Skeletal muscle satellite cell (primary cell): ENCODE measurements at regions not wholly inside any gene's neighbourhood (a gene's known extent, or its start where the extent isn't known, plus 50 kb on each side); places are given as distances from the start of the nearest gene placed in this dataset.

Experiments
- H3K27me3 ChIP-seq: 2 replicates; pipeline ENCODE4 v1.7.0; 2013; ENCODE audit warnings: low read length; ENCODE audit not compliant: control insufficient read depth, insufficient read depth
- H3K36me3 ChIP-seq: 2 replicates; pipeline ENCODE4 v1.7.0; 2013; ENCODE audit warnings: mild to moderate bottlenecking, control low read depth, low read length; ENCODE audit not compliant: insufficient read depth
- H3K4me1 ChIP-seq: 2 replicates; pipeline ENCODE4 v1.7.0; 2013; ENCODE audit warnings: low read length; ENCODE audit not compliant: control insufficient read depth, insufficient read depth
- H3K4me2 ChIP-seq: 2 replicates; pipeline ENCODE4 v1.7.0; 2013; ENCODE audit warnings: mild to moderate bottlenecking, low read length
- H3K4me3 ChIP-seq: 2 replicates; pipeline ENCODE4 v1.7.0; 2013; ENCODE audit warnings: low read length
- H3K9ac ChIP-seq: 2 replicates; pipeline ENCODE4 v1.7.0; 2013; ENCODE audit warnings: mild to moderate bottlenecking, low read depth, low read length, moderate library complexity
- H3K9me3 ChIP-seq: replicated peaks from 2 replicates; pipeline ENCODE4 v1.7.0; 2013; ENCODE audit warnings: mild to moderate bottlenecking, control low read depth, low read length

DNA sequence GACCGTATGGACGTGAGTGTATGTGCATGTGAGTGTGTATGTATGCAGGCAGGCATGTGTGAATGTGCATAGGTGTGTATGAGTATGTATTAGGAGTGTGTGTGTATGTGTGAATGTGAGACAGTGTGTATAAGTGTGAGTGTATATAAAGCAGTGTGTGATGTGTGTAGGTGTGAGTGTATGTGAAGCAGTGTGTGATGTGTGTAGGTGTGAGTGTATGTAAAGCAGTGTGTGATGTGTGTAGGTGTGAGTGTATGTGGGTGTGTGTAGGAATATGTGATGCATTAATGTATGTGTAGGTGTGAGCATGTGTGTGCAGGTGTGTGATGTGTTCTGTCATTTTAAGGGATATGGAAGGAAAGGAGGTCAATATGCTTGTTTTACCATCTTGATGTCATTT, 215.5 kb downstream of the GADD45G start:
- Histone ChIP-seq H3K36me3 (no peaks in the 10 kb centered on the region), H3K9me3 (no peaks in the 10 kb centered on the region), H3K27me3 (no peaks in the 10 kb centered on the region), H3K4me1 (no peaks in the 10 kb centered on the region), H3K4me2 (no peak overlapping the region), H3K4me3 (no peak overlapping the region), H3K9ac (no peak overlapping the region)

DNA sequence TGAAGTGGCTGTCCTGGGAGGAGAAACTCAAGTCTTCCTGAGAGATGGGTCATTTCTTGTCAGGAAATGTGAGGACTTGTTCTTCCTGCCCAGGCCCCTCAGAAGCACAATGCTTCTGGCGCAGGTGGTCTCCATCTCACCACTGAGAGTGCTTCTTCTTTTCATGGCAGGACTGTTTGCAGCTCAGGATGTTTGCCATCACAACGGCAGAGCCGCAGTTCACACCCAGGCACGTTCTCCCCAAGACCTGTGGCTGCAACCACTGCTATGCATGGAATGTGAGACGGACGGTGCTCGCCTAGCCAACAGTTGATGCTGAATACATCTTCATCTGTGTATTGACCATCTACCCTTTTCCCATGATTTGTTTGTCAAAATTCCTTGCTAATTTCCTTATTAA, 216.3 kb downstream of the GADD45G start:
- Histone ChIP-seq H3K36me3 (no peaks in the 10 kb centered on the region), H3K27me3 (no peaks in the 10 kb centered on the region), H3K9ac (no peak overlapping the region), H3K9me3 (no peaks in the 10 kb centered on the region), H3K4me2 (no peak overlapping the region), H3K4me1 (no peaks in the 10 kb centered on the region), H3K4me3 (no peak overlapping the region)

DNA sequence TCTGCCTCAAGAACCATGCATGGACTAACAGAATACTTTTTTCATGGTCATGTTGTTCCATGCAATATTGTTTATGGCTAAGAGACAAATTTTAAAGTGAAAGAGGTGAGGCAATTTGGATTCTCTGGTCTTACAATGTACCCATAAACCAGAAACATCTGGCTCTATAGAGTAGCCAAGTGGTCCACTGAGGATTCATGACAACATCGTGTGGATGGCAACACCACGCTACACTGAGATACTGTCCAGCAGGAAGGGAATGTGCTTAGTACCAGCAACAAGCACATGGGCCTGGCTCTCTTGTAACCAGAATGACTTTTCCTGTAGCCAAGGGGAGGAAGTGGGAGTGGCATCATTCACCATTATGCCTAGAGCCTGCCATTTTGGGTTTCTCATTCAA, 218.2 kb downstream of the GADD45G start:
- Histone ChIP-seq H3K27me3 (no peaks in the 10 kb centered on the region), H3K36me3 (no peaks in the 10 kb centered on the region), H3K4me3 (no peak overlapping the region), H3K9ac (no peak overlapping the region), H3K9me3 (no peaks in the 10 kb centered on the region), H3K4me1 (no peaks in the 10 kb centered on the region), H3K4me2 (no peak overlapping the region)

DNA sequence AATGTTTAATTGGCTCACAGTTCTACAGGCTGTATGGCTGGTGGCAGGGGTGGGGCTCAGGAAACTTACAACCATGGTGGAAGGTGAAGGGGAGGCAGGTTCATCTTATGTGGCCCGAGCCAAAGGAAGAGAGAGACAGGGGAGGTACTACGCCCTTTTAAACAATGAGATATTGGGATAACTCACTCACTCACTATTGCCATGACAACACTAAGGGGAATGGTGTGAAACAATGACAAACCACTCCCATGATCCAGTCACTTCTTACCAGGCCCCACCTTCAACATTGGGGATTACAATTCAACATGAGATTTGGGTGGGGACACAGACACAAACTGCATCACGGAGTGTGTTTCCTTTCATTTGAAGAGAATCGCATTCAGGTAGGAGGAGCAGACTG, 220.9 kb downstream of the GADD45G start:
- Histone ChIP-seq H3K9ac (no peak overlapping the region), H3K4me2 (no peak overlapping the region), H3K4me3 (no peak overlapping the region), H3K36me3 (no peaks in the 10 kb centered on the region), H3K4me1 (no peaks in the 10 kb centered on the region), H3K27me3 (no peaks in the 10 kb centered on the region), H3K9me3 (no peaks in the 10 kb centered on the region)

DNA sequence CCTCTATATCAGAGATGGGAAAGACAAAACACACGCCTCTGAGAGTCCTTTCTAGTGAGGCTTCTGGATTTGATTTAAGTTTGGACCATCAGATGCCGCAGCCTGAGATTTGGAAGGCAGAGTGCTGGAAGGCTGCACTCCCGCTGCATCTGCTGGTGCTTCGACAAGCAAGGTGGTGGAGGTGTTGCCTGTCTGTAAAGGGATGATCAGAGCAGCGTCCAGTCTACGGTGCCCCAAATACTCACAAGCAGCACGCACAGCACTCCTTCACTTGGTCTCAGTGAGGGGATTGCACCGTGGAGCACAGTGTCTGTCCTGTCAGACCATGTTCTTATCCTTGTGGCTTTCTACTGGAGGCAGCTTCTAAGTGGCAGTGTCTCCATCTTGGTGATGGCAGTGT, 221.4 kb downstream of the GADD45G start:
- Histone ChIP-seq H3K27me3 (no peaks in the 10 kb centered on the region), H3K9me3 (no peaks in the 10 kb centered on the region)

DNA sequence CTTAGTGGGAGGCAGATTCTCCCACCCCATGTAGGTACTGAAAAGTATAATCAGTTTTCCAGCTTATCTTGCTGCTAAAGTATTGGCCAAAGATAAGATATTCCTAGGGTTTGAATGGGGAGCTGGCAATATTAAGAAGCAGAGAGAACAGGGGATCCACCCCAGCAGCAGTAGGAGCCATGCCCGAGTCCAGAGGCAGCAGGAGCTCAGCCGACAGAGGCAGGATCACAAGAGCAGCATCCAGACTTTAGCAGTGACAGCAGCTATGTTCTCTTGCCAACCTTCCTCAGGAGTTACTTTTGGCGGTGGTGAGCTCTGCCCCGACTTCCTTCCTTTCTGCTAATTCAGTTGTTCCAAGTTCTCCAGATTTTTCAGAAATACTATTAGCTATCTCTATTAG, 224.5 kb downstream of the GADD45G start:
- Histone ChIP-seq H3K4me3 (no peak overlapping the region), H3K4me2 (no peak overlapping the region), H3K9me3 (no peaks in the 10 kb centered on the region), H3K36me3 (no peaks in the 10 kb centered on the region), H3K4me1 (no peaks in the 10 kb centered on the region), H3K9ac (no peak overlapping the region), H3K27me3 (no peaks in the 10 kb centered on the region)

More for the DNA sequence above, 221.4 kb downstream of the GADD45G start:
- Histone ChIP-seq H3K4me1 (no peaks in the 10 kb centered on the region), H3K4me2 (no peak overlapping the region), H3K9ac (no peak overlapping the region), H3K36me3 (no peaks in the 10 kb centered on the region), H3K4me3 (no peak overlapping the region)

DNA sequence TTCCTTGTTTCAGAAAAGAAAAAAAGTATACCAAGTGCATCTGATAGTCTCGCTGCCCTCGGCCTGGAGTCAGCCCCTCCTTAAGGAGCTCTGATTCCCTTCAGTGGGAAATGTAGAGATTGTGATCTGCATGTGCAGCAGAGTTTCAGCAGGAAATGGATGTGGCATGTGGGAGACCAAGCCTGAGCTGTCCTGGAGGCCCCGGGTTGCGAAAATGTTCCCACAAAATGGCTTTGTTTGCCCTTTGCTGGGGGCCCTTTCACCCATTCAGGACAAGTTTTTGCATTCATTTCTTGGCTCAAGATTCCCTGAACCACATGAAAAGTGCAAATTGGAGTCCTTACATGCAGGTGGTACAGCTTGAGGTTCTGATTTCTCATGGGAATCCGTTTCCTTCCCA, 230.9 kb downstream of the GADD45G start:
- Histone ChIP-seq H3K4me2 (no peak overlapping the region), H3K4me3 (no peak overlapping the region), H3K9me3 (no peaks in the 10 kb centered on the region), H3K27me3 (no peaks in the 10 kb centered on the region), H3K4me1 (no peaks in the 10 kb centered on the region), H3K36me3 (no peaks in the 10 kb centered on the region), H3K9ac (no peak overlapping the region)

DNA sequence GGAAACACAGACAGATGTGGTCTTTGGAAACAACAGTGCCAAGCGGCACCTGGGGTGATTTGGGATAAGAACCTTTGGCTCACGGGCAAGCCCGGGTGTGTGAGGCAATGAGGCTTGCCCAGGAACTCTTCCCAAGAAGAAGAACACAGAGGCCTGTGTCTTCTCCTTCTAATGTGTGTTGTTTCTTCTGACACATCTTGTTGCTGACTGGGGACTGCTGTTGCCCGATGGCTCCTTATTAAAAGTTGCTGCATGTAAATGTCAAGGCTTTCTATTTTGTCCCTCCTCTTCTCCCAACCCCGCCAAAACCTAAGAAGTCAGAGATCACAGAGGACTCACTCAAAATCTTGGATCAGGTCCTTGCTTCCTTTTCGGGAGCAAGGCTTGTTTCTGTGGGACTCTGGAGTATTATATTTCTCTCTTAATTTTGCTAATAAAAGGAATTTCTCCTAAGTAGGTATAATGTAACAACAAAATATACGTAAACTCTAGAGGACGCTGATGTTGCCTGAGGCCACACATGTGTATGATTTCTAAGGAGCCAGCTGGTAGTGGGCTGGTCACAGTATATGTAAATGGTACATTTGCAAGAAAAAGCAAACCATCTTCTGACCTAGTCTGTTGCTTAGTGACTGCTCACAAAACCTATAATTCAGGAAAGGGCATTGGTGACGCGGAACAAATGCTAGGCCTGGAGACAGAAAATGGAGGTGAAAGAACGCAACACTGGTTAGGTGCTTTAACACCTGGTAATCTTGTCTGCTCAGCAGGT, 232.5 kb downstream of the GADD45G start:
- no peak overlapping the region for H3K4me3 ChIP-seq
- no peaks in the 10 kb centered on the region for H3K27me3 ChIP-seq
- no peaks in the 10 kb centered on the region for H3K9me3 ChIP-seq
- no peaks in the 10 kb centered on the region for H3K4me1 ChIP-seq
- no peak overlapping the region for H3K9ac ChIP-seq
- no peak overlapping the region for H3K4me2 ChIP-seq
- H3K36me3 ChIP-seq: no peaks in the 10 kb centered on the region

DNA sequence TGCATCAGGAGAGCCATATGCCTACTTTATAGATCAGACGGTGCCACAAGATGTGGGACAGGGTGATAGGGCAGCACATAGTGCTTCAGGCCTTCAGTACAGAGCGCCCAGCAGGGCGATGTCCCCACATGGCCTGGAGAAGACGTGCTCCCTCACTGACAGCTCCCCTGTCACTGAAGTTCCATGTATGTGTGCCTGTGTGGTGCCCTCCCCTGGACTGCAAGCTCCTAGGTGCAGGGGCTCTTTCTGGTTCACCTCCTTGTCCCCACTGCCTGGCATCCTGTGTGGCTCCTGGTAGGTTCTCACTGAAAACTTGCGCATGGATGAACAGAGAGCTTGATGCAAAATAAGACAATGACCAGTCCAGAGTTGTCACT, 233.1 kb downstream of the GADD45G start:
- no peaks in the 10 kb centered on the region for H3K9me3 ChIP-seq
- no peaks in the 10 kb centered on the region for H3K27me3 ChIP-seq
- no peak overlapping the region for H3K4me3 ChIP-seq
- no peak overlapping the region for H3K4me2 ChIP-seq
- no peaks in the 10 kb centered on the region for H3K4me1 ChIP-seq
- H3K36me3 ChIP-seq: no peaks in the 10 kb centered on the region
- no peak overlapping the region for H3K9ac ChIP-seq

DNA sequence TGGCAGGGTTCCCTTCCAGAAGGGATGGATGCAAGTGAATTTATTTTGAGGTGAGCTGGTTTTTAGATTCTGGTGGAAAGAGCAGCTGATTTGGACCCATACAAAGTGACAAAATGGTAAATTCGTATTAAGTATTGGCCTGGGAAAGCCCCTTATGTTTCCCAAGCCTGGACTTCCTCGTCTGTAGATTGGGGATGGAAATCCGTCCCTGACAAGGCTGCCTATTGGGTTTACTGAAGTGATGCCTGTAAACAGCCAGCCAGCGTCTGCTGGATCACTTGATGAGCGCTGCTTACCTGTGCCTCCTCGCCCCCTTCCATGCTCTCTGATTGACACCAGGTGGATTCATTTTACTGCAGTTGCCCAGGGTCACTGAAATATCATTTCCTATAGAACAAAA, 233.8 kb downstream of the GADD45G start:
- no peak overlapping the region for H3K4me3 ChIP-seq
- H3K9ac ChIP-seq: no peak overlapping the region
- no peak overlapping the region for H3K4me2 ChIP-seq
- no peaks in the 10 kb centered on the region for H3K9me3 ChIP-seq
- no peaks in the 10 kb centered on the region for H3K36me3 ChIP-seq
- no peaks in the 10 kb centered on the region for H3K4me1 ChIP-seq
- H3K27me3 ChIP-seq: no peaks in the 10 kb centered on the region

DNA sequence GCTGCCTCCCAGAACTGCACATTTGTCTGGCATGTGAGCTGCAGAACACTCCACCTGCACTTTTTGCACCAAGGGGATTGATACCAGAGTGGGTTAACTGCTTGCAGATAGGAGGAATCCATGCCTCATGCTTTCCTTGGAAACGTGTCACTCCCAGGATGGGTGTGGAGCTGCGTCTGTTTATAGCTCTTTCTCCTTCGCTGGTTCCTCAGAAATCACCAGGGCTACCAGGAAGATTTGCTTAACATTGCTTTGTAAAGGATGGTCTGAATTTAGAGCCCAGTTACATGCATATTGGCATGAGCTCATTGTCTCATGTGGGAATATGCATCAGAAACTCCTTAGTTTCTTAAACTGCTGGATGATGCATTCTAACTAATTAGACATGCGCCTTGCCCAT, 234.6 kb downstream of the GADD45G start:
- H3K27me3 ChIP-seq: no peaks in the 10 kb centered on the region
- no peaks in the 10 kb centered on the region for H3K9me3 ChIP-seq
- H3K4me2 ChIP-seq: no peak overlapping the region
- H3K36me3 ChIP-seq: no peaks in the 10 kb centered on the region
- H3K9ac ChIP-seq: no peak overlapping the region
- no peaks in the 10 kb centered on the region for H3K4me1 ChIP-seq
- H3K4me3 ChIP-seq: no peak overlapping the region

DNA sequence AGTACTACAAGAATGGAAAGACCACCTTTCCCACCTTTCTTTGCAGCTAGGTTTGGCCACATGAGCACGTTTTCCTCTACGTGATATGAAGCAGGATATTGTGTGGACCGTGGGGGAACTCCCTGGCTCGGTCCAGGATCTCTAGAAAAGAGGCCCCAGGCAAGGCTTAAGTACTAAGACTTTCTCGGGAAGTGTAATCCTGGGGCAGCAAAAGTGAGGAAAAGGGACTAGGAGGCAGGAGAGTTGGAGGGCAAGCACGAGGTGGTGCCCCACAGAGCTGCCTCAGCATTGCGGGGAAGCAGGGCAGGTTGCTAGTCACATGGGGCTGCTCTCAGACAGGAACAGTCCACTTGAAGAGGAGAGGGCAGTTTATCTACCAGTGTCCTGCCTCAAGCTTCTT, 235.1 kb downstream of the GADD45G start:
- H3K4me2 ChIP-seq: no peak overlapping the region
- H3K4me3 ChIP-seq: no peak overlapping the region
- no peaks in the 10 kb centered on the region for H3K27me3 ChIP-seq
- H3K9me3 ChIP-seq: no peaks in the 10 kb centered on the region
- H3K9ac ChIP-seq: no peak overlapping the region
- no peaks in the 10 kb centered on the region for H3K36me3 ChIP-seq
- no peaks in the 10 kb centered on the region for H3K4me1 ChIP-seq
